Cardiac muscle cell (in vitro differentiated cells and primary cell): ENCODE measurements at regions not wholly inside any gene's neighbourhood (a gene's known extent, or its start where the extent isn't known, plus 50 kb on each side); places are given as distances from the start of the nearest gene placed in this dataset.

ENCODE experiments used
- DNase-seq, 2 donors: peaks; one replicate each; pipeline versions ENCODE4 v3.0.0 to v3.0.0-alpha.2; 2010 to 2017; ENCODE audit warnings: low read depth in 1 of 2, low spot score in 1 of 2
- H3K27ac ChIP-seq: fragments of 200-600 bp; sonication (generic); 2 replicates; pipeline ENCODE4 v1.5.1; 2016
- H3K27me3 ChIP-seq: fragments of 200-600 bp; sonication (generic); 2 replicates; pipeline ENCODE4 v1.6.0; 2016; ENCODE audit warnings: control low read depth
- H3K36me3 ChIP-seq: fragments of 200-600 bp; sonication (generic); 2 replicates; pipeline ENCODE4 v1.5.1; 2016; ENCODE audit warnings: control low read depth
- H3K4me1 ChIP-seq: fragments of 200-600 bp; sonication (generic); 2 replicates; pipeline ENCODE4 v1.8.1; 2017; ENCODE audit warnings: low read depth, mild to moderate bottlenecking, mixed run types
- H3K4me3 ChIP-seq: fragments of 200-600 bp; sonication (generic); 2 replicates; pipeline ENCODE4 v1.5.1; 2016; ENCODE audit warnings: mild to moderate bottlenecking
- H3K9me3 ChIP-seq: fragments of 200-600 bp; sonication (generic); 2 replicates; pipeline ENCODE4 v1.5.1; 2017; ENCODE audit warnings: low read depth, mild to moderate bottlenecking, control low read depth
- TF ChIP-seq, protein P1 (sequence below): IDR thresholded peaks from 2 replicates; pipeline ENCODE4 v1.5.1; 2012; ENCODE audit warnings: low read depth, mild to moderate bottlenecking, low read length

DNA sequence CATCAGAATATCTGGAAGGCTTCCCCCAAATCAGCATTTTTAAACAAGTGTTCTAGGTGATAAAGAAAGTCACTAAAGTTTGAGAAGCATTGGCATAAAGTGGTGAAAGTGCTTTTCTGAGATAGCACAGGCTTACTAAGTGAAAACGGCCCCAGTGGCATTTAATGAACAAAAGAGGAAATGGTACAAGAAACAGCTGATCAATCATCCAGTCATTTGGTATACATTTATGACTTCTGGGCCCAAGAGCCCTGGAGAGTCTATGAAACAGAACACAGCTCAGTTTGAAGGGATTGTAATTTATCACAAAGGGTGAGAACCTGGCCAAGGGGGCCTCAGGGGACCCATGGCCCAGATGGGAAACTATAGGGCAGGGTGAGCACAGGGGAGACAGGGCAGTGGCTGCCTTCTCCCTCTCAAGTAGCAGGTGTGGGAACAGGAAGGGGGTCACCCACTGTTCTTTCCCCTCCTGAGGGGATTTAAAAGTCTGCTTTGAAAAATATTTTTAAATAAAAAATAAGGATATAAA, 265.5 kb upstream of the ROPN1 start:
- Histone ChIP-seq H3K4me3 (no peak overlapping the region), H3K4me1 (peaks cover 8% of the 10 kb centered on the region), H3K27ac (no peak overlapping the region), H3K9me3 (no peaks in the 10 kb centered on the region), H3K27me3 (peaks cover 14% of the 10 kb centered on the region), H3K36me3 (no peaks in the 10 kb centered on the region)
- TF ChIP-seq, protein P1, sequence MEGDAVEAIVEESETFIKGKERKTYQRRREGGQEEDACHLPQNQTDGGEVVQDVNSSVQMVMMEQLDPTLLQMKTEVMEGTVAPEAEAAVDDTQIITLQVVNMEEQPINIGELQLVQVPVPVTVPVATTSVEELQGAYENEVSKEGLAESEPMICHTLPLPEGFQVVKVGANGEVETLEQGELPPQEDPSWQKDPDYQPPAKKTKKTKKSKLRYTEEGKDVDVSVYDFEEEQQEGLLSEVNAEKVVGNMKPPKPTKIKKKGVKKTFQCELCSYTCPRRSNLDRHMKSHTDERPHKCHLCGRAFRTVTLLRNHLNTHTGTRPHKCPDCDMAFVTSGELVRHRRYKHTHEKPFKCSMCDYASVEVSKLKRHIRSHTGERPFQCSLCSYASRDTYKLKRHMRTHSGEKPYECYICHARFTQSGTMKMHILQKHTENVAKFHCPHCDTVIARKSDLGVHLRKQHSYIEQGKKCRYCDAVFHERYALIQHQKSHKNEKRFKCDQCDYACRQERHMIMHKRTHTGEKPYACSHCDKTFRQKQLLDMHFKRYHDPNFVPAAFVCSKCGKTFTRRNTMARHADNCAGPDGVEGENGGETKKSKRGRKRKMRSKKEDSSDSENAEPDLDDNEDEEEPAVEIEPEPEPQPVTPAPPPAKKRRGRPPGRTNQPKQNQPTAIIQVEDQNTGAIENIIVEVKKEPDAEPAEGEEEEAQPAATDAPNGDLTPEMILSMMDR, result no peak
- no peak for DNase-seq

DNA sequence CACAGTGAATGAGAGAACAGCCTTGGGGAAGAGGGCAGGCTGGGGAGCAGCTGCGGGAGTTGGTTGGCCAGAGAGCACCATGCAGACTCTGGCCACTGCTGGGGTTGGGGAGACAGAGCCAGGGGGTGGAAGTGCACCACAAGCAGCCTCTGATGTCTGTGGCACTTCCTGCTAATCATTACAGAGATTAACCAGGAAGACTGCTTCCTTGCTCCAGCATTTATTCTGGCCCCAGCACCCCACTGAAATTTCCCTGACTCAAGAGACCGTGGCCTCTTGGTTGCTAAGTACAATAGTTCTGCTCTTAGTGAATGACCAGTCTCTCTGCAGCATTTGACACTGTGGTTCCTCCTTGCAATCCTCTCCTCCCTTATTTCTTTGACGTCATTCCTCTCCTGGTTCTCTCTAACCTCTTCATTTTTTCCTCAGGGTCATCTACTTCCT, 266.2 kb upstream of the ROPN1 start:
- Histone ChIP-seq H3K27ac (no peak overlapping the region), H3K9me3 (no peaks in the 10 kb centered on the region), H3K27me3 (peaks cover 8% of the 10 kb centered on the region), H3K4me1 (peaks cover 8% of the 10 kb centered on the region), H3K4me3 (no peak overlapping the region), H3K36me3 (no peaks in the 10 kb centered on the region)
- TF ChIP-seq, protein P1, result no peak
- peak in 1 of 2 donors; percentile 70 for DNase-seq

DNA sequence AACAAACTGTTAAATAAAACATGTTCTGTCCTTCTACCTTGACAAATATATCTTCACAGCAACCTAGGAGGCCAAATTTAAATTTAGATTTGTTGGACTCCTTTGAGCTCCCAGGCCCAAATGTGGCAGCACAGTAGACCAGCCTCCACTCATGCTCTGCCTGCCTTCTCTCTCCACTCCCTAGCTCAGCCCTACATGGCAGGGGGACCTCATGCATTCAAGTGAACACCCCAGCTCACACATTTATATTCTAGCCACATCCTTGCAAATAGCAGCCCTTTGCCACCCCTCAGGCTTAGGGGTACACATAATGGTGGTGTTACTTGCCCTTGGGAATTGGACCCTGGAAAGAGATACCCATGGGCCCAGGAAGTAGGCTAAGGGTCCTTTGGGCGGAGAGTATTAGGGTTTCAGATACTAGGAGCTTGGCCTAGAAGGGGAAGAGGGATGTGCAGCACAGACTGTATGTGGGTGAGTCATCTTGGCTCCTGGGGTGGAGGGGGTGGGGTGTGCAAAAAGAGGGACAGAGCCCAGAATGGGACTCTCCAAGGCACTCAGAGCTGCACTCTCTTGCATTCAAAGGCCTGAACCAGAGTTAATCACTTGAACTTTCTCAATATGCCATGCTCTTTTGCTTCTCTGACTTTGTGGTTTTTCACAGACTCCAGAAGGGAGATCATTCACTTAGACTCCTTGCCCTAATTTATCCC, 268.4 kb upstream of the ROPN1 start:
- Histone ChIP-seq H3K4me1 (peaks cover 8% of the 10 kb centered on the region), H3K36me3 (no peaks in the 10 kb centered on the region), H3K4me3 (no peak overlapping the region), H3K9me3 (no peaks in the 10 kb centered on the region), H3K27me3 (no peaks in the 10 kb centered on the region), H3K27ac (no peak overlapping the region)
- DNase-seq, result peak in 1 of 2 donors; percentile 83
- TF ChIP-seq, protein P1, result no peak

DNA sequence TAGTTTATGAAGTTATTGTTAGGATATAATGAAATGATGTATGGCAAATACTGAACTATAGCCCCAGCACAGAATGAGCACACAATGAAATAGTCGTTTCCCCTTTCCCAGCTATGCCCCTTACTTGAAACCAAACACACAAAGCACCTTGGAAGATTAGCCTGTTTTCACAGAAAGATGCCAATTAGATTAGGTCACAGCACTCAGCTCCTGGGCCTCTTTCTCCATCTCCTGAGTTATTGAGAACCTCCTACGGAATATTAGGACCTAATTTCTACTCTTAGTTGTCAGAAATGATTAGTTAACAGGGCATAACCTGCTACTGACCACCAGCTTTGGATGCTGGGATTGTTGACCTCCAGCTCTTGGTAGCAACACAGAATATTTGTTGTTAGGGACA, 269.4 kb upstream of the ROPN1 start:
- no peak overlapping the region for H3K27ac ChIP-seq
- peaks cover 11% of the 10 kb centered on the region for H3K4me1 ChIP-seq
- no peak overlapping the region for H3K4me3 ChIP-seq
- no peaks in the 10 kb centered on the region for H3K9me3 ChIP-seq
- H3K27me3 ChIP-seq, result no peaks in the 10 kb centered on the region
- H3K36me3 ChIP-seq, result no peaks in the 10 kb centered on the region
- TF ChIP-seq, protein P1, result no peak
- DNase-seq, result no peak

DNA sequence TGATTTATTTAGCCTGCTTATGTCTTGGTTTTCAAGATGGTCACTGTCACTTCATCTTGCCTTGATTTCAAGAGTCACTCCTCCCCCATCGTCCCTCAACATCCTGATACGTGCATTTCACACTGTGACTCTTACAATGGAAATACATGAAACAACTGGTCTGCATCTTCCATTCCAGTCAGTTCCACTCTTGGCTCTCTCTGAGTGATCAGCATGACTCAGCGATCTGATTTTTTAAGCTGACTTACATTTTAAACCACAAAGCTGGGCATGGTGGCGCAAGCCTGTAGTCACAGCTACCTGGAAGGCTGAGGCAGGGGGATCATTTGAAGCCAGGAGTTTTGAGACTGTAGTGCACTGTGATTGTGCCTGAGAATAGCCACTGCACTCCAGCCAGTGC, 271.2 kb upstream of the ROPN1 start:
- peak in 1 of 2 donors; percentile 92 for DNase-seq
- no peak overlapping the region for H3K4me3 ChIP-seq
- H3K27ac ChIP-seq, result no peak overlapping the region
- H3K36me3 ChIP-seq, result no peaks in the 10 kb centered on the region
- no peaks in the 10 kb centered on the region for H3K27me3 ChIP-seq
- H3K9me3 ChIP-seq, result no peaks in the 10 kb centered on the region
- TF ChIP-seq, protein P1, result no peak
- peaks cover 4% of the 10 kb centered on the region for H3K4me1 ChIP-seq
